HEK293T (cell line): ENCODE measurements at regions not wholly inside any gene's neighbourhood (a gene's known extent, or its start where the extent isn't known, plus 50 kb on each side); places are given as distances from the start of the nearest gene placed in this dataset.

Experiments
- ARNT ChIP-seq: fragments of 450-650 bp; IDR thresholded peaks from 2 replicates; pipeline ENCODE4 v1.6.1; 2017; ENCODE audit warnings: mild to moderate bottlenecking
- BHLHE40 ChIP-seq: fragments of 450-650 bp; IDR thresholded peaks from 2 replicates; pipeline ENCODE4 v1.6.1; 2016; ENCODE audit warnings: mild to moderate bottlenecking, moderate library complexity, borderline replicate concordance
- CTBP1 ChIP-seq: fragments of 450-650 bp; IDR thresholded peaks from 2 replicates; pipeline ENCODE4 v1.6.1; 2016; ENCODE audit warnings: borderline replicate concordance
- ELF4 ChIP-seq: fragments of 450-650 bp; IDR thresholded peaks from 2 replicates; pipeline ENCODE4 v1.6.1; 2017; ENCODE audit warnings: antibody characterized with exemption
- FOXA1 ChIP-seq: fragments of 450-650 bp; IDR thresholded peaks from 2 replicates; pipeline ENCODE4 v1.6.1; 2016; ENCODE audit warnings: mild to moderate bottlenecking
- FOXK2 ChIP-seq: fragments of 450-650 bp; IDR thresholded peaks from 2 replicates; pipeline ENCODE4 v1.6.1; 2016; ENCODE audit warnings: mild to moderate bottlenecking
- FOXM1 ChIP-seq: fragments of 450-650 bp; IDR thresholded peaks from 2 replicates; pipeline ENCODE4 v1.6.1; 2017; ENCODE audit warnings: mild to moderate bottlenecking, borderline replicate concordance
- HDGF ChIP-seq: fragments of 450-650 bp; IDR thresholded peaks from 2 replicates; pipeline ENCODE4 v1.6.1; 2017; ENCODE audit warnings: antibody characterized with exemption, borderline replicate concordance
- L3MBTL2 ChIP-seq: fragments of 450-650 bp; conservative IDR thresholded peaks from 2 replicates; pipeline ENCODE4 v1.6.1; 2016; ENCODE audit warnings: mild to moderate bottlenecking
- LEF1 ChIP-seq: fragments of 450-650 bp; IDR thresholded peaks from 2 replicates; pipeline ENCODE4 v1.6.1; 2017; ENCODE audit warnings: mild to moderate bottlenecking, borderline replicate concordance
- SP1 ChIP-seq: fragments of 450-650 bp; IDR thresholded peaks from 2 replicates; pipeline ENCODE4 v1.6.1; 2017
- SUZ12 ChIP-seq: fragments of 450-650 bp; IDR thresholded peaks from 2 replicates; pipeline ENCODE4 v1.6.1; 2016; ENCODE audit warnings: mild to moderate bottlenecking
- TARDBP ChIP-seq: fragments of 450-650 bp; IDR thresholded peaks from 2 replicates; pipeline ENCODE4 v1.6.1; 2016
- ZNF384 ChIP-seq: fragments of 450-650 bp; IDR thresholded peaks from 2 replicates; pipeline ENCODE4 v1.6.1; 2016

GRCh38 chr16:29198231-29198630 is 208.3 kb downstream of the NPIPB11 start:
- TF ChIP-seq ZNF384 = no peak
- no peak for TF ChIP-seq TARDBP
- no peak for TF ChIP-seq SP1
- no peak for TF ChIP-seq FOXA1
- no peak for TF ChIP-seq HDGF
- no peak for TF ChIP-seq L3MBTL2
- TF ChIP-seq ELF4 = no peak
- TF ChIP-seq SUZ12 = no peak
- no peak for TF ChIP-seq BHLHE40
- TF ChIP-seq FOXM1 = no peak
- no peak for TF ChIP-seq LEF1
- no peak for TF ChIP-seq ARNT
- TF ChIP-seq CTBP1 = no peak
- no peak for TF ChIP-seq FOXK2
